ENCODE measurements at regions not wholly inside any gene's neighbourhood (a gene's known extent, or its start where the extent isn't known, plus 50 kb on each side); places are given as distances from the start of the nearest gene placed in this dataset.

GRCh38 chr3:135348690-135349089 is 553.6 kb downstream of the EPHB1 start:
- TF ChIP-seq POLR2A (IDR thresholded peaks at IDR 0.05): no peak
- TF ChIP-seq, protein P1, sequence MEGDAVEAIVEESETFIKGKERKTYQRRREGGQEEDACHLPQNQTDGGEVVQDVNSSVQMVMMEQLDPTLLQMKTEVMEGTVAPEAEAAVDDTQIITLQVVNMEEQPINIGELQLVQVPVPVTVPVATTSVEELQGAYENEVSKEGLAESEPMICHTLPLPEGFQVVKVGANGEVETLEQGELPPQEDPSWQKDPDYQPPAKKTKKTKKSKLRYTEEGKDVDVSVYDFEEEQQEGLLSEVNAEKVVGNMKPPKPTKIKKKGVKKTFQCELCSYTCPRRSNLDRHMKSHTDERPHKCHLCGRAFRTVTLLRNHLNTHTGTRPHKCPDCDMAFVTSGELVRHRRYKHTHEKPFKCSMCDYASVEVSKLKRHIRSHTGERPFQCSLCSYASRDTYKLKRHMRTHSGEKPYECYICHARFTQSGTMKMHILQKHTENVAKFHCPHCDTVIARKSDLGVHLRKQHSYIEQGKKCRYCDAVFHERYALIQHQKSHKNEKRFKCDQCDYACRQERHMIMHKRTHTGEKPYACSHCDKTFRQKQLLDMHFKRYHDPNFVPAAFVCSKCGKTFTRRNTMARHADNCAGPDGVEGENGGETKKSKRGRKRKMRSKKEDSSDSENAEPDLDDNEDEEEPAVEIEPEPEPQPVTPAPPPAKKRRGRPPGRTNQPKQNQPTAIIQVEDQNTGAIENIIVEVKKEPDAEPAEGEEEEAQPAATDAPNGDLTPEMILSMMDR (IDR thresholded peaks at IDR 0.05): no peak
